ENCODE measurements at regions not wholly inside any gene's neighbourhood (a gene's known extent, or its start where the extent isn't known, plus 50 kb on each side); places are given as distances from the start of the nearest gene placed in this dataset.

- no peak for TF ChIP-seq CTCF (IDR thresholded peaks at IDR 0.05)
- no peak for TF ChIP-seq ZFX (IDR thresholded peaks at IDR 0.05; ENCODE audit: borderline replicate concordance)
Measured at GRCh38 chr4:124505211-124505610, 207.3 kb downstream of the ANKRD50 start.

All from 22Rv1 (cell line).